HG03159 (cell line): ENCODE measurements at regions not wholly inside any gene's neighbourhood (a gene's known extent, or its start where the extent isn't known, plus 50 kb on each side); places are given as distances from the start of the nearest gene placed in this dataset.

Experiments used
- ATAC-seq: cut with Tn5 transposase; IDR thresholded peaks from one replicate; pipeline ENCODE4 v1.9.1; 2021; ENCODE audit warnings: mild to moderate bottlenecking, moderate library complexity; ENCODE audit not compliant: unreplicated experiment

GRCh38 chr15:31272558-31273257 lies 53.9 kb upstream of the KLF13 start:
- ATAC-seq = no peak

GRCh38 chr15:31273258-31273941 lies 53.2 kb upstream of the KLF13 start:
- no peak for ATAC-seq

- ATAC-seq = no peak
These were observed 51.9 kb upstream of the KLF13 start for GRCh38 chr15:31274496-31275330.

DNA sequence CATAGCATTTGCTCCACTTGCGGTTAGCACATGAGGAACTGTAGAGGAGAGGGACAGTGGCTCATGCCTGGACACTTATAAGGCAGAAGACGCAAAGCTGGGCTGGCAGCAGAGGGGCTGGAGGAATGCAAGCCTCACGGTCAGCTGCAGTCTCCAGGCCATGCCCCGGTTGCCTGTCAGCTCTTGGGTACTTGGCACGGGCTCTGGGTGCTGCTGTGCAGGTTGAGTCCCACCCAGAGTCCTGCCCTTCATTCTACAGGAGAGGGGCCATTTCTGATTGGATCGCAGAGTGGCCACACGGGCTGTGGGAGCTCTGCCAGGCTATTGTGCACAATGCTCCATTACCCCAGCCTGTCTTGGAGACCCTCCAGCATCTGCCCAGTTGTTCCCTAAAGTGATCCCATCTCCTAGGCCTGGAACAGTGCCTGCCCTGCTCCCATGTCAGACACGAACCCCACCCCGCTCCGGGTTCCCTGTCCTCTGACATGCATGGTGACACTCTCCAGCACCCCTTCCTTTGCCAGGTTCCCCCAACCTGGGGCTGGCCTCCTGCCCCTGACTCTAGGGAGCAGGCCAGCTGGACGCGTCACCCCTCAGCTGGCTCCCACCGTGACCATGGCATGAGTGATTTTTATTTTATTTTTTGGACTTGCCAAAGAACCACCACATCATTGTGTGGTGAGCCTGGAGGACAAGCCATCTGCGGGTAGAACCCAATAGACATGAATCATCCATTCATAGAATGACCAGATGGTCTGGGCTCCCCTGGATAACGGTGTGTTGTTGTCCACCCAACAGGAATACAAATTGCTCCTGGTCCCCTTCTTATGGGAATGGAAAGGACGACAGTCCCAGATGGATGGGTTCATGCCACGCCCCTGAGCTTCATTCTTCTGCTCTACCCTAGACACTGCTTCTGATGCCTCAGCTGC lies 51.0 kb upstream of the KLF13 start:
- ATAC-seq = no peak

- ATAC-seq = no peak
These were observed 49.9 kb upstream of the KLF13 start for GRCh38 chr15:31276596-31277298.
